NCI-H69 (cell line): ENCODE measurements at regions not wholly inside any gene's neighbourhood (a gene's known extent, or its start where the extent isn't known, plus 50 kb on each side); places are given as distances from the start of the nearest gene placed in this dataset.

ENCODE experiments used
- DNase-seq: peaks from one replicate; lab custom pipeline; 2025; lab: John Stamatoyannopoulos, UW

GRCh38 chr3:124599779-124600693, 130.2 kb upstream of the UMPS start:
- peak; percentile 7 for DNase-seq

- no peak for DNase-seq
These were observed 129.5 kb upstream of the UMPS start for GRCh38 chr3:124600765-124601164.

- no peak for DNase-seq
These were observed 129.1 kb upstream of the UMPS start for GRCh38 chr3:124601190-124601589.

GRCh38 chr3:124602980-124603627, 127.1 kb upstream of the UMPS start:
- DNase-seq = no peak

- DNase-seq = no peak
These were observed 124.3 kb upstream of the UMPS start for GRCh38 chr3:124605781-124606579.

- no peak for DNase-seq
These were observed 123.1 kb upstream of the UMPS start for GRCh38 chr3:124607163-124607562.

DNA sequence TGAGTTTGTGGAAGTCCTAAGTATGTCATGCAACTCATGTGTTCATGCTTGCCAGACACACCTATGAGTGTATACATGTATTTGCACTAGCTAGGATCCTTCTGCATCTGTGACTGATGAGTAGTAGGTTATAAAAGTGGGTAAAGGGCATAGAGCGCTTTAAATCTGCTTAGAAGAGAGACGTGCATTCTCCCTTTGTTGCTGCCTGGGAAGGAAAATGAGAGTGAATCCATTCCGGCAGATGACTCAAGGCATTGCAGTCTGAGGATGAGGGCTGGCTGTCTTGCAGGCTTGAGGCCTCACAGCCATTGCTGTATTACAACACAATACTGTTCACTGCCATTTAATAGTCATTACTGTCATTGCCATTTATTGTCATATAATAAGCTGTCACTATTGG, 120.8 kb upstream of the UMPS start:
- no peak for DNase-seq

DNA sequence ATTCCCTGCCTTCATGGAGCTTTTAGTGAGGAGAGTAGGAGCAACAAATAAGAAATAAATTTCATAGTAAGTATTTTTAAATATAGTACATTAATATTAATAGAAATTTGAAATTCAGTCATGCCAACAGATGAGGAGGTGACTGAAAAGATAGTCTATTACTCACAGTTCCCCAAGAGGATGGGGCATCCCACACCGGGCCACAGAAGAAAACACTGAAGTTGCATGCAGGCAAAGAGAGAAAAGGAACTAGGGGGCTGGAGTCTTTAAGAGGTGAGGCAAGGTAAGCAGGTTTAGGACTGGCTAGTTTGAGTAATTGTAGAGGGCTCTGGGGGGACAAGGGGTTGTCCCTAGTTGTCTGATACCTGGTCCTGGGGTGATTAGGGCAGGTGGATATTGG, 120.1 kb upstream of the UMPS start:
- DNase-seq = no peak

DNA sequence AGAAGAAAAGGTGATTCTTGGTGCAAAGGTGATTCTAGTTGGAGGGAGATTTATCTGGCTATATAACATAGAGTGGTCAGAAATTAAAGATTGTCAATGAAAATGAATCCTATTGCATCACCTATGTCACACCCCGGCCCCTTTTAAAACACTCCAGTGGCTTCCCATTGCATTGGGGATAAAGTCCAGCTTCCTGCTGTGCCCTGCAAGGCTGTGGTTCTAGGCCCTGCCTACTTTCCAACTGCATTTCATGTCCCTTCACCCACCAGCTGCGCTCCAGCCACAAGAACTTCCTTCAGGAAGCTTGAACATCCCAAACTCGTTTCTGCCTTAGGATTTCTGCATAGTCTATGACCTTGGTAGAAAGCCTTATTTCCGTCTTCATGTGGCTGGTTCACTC, 118.7 kb upstream of the UMPS start:
- no peak for DNase-seq

DNA sequence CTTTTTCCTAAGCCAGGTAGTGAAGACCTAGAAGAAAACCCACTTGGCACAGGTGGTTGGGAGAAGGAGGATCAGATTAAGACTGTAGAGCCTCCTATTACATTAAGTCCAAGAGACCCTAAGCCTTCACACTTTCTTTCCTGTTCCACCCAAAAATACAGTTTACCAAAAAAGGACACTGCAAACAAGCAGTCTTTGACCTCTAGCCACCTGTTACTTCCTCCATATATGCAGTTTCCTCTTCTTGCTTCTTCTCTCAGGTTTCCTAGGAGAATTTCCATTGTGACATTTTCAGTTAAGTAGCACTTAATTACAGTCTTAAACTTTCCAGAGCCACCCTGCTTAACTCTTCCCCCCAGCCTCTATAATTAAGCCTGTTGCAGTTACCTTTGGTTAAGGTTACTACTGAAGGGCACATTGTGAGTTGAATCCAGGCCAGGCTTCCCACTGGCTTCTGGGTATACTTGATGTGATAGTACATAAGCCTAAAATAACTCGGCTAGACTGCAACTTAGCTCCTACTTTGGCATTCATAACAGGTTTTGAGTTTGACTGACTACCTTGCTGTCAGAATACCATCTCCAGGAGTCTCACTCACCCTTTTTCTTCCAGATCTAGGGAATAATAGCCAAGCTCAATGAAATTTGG, 114.2 kb upstream of the UMPS start:
- peak; percentile 65 for DNase-seq

DNA sequence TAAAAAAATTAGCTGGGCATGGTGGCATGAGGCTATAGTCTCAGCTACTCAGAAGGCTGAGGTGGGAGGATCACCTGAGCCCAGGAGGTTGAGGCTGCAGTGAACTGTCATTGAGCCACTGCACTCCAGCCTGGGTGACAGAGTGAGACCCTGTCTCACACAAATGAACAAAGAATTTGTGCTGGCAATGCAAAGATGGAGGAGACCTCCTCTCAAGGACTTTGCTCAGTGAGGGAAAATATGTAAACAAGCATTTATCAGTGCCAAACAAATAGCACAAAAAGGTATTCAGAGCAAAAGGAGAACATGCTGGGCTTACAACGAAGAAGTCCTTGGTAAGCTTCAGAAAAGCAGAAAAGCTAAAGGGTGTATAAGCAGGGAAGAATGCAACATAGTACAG, 113.1 kb upstream of the UMPS start:
- no peak for DNase-seq

GRCh38 chr3:124619887-124620599, 110.2 kb upstream of the UMPS start:
- DNase-seq = no peak

DNA sequence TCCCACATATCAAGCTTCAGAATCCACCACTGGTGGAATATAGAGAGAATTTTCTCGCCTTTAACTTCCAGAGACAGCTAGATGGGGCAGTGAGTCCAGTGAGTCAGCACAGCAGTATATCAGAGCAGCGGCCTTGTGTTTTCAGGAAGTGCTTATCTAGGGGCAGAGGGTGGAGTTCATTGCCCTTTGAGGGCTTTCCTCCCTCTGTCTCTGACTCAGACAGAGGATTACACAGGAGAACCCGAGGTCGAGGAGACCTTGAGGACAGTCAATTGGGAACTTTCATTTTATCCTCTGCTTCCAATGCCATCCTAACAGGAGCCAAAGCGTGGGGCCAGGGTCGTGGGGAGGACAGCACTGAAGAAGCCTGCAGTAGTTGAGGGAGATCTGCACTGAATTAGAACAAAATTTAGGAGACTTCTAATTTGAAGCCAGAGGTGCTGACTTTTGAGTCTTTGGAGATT, 109.6 kb upstream of the UMPS start:
- no peak for DNase-seq

- DNase-seq = no peak
These were observed 108.8 kb upstream of the UMPS start for GRCh38 chr3:124621498-124621897.

GRCh38 chr3:124625074-124625473, 105.2 kb upstream of the UMPS start:
- DNase-seq = no peak

- no peak for DNase-seq
These were observed 102.7 kb upstream of the UMPS start for GRCh38 chr3:124627501-124627908.

DNA sequence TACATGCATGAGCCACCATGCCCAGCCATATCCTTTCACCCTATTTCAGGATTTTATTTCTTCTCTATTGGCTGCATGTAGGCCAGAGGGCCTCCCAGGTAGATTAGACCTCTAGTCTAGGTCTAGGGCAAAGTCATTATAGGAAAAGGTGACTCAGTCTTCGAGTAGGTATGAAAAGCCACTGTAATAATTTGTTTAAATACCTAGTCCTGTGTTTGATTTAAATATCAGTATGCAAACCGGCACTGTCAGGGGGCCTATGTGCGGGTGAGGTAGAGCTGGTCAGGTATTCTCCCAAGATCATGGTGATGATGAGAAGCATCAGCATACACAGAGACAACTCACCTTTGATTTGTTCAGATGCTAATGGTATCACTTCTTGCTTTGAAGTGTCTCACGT, 101.4 kb upstream of the UMPS start:
- DNase-seq = no peak

DNA sequence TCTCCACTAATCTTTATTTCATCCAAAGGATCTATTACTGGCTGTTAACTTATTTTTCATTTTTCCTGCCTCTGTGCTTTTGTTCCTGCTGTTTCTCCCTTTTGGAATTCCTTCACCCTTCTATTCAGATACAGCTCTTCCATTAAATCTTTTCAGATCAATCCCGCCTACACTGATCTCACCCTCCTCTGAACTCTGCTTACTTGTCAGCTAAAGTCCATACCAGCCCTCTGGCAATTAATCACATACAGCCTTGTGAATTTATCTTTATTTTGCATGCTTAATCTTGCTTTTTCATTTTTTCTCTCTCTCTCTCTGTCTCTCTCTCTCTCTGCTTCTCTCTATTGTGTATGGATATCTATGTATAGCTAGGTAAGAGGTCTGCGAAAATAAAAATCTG, 100.8 kb upstream of the UMPS start:
- DNase-seq = no peak

DNA sequence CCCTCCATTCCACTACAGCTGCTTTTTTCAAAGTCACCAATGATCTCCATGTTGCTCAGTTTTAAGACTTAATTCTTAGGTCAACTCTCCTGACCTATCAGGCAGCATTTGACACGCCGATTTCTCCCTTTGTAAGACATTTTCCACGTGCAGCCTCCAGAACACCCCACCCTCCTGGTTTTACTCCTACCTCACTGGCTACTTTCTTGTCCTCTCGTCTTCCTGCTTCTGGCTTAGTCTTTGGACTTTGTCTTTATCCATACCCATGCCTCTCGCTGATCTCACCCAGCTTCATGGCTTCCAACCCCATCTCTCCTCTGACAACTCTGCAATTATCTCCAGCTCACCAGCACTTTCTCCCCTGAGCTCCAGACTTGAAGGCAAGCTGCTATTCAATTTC, 99.3 kb upstream of the UMPS start:
- DNase-seq = no peak

DNA sequence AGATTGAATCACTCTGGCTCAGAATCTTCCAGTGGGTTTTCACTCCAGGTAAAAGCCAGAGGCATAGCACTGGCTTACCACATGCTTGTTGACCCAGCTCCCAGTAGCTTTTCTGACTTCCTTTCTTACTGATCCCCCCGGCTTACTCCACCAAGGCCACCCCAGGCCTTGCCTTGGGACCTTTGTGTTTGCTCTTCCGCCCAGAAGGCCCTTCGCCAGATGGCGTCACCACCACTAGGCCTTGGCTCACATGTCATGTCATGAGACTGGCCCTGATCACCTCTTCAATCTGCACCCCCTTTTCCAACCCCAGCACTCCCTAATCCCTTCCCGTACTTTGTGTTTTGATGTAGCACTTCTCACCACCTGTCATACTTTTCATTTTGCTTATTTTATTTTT, 98.5 kb upstream of the UMPS start:
- no peak for DNase-seq

DNA sequence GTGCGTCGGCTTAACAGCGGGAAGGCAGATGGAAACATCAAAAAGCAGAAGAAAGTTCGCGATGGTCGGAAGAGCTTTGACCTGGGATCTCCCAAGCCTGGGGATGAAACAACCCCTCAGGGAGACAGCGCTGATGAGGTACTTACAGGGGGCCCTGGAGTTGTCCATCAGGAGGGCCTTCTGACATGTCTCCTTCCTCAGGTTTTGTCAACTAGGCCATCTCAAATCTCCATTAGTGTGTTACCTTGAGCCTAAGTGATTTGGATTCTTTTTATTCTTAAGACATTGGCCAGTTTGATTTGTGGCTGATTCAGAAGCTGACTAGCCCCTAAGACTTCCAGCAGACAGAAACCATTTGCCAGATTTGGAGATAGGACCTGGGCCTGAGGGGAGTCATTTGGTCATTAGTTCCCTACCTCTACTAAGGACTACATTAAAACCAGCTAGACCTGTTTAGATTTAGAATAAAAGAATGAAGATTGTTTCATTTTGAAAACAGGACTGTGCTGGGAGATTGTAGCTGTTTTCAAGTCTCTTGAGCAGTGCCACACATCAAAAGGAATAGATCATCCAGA, 97.6 kb upstream of the UMPS start:
- no peak for DNase-seq
